ENCODE measurements at regions not wholly inside any gene's neighbourhood (a gene's known extent, or its start where the extent isn't known, plus 50 kb on each side); places are given as distances from the start of the nearest gene placed in this dataset.
"Not testable (repeated sequence)": the region's sequence is repeated elsewhere in the genome, so short reads cannot be mapped to it uniquely, and the experiment has no call there.

GRCh38 chr16:73955702-73956101, 340.9 kb upstream of the PSMD7 start:
- DNase-seq (ENCODE audit: extremely low spot score), result no peak
- CTCF ChIA-PET, result interaction anchor here (1.2 to 5.0 kb wide), 5 partner anchors 11 to 1556 kb away, joined by 3 to 20 read pairs (median 5); no protein-coding TSS in a partner anchor
- no peak for TF ChIP-seq CTCF (IDR thresholded peaks at IDR 0.05; ENCODE audit: control extremely low read depth, extremely low read depth, low read depth, missing control alignments)
- POLR2A ChIA-PET, result no interaction called here

- ChIA-PET CTCF (interaction anchor here (1.7 to 5.0 kb wide), 2 partner anchors 12 to 1555 kb away, joined by 5 to 20 read pairs; no protein-coding TSS in a partner anchor), POLR2A (no interaction called here)
- TF ChIP-seq CTCF (IDR thresholded peaks at IDR 0.05; ENCODE audit: control extremely low read depth, extremely low read depth, low read depth, missing control alignments), result no peak
- no peak for DNase-seq (ENCODE audit: extremely low spot score)
Measured at GRCh38 chr16:73955255-73955654, 341.4 kb upstream of the PSMD7 start.

GRCh38 chr16:73951481-73951880, 345.1 kb upstream of the PSMD7 start:
- POLR2A ChIA-PET, result no interaction called here
- CTCF ChIA-PET, result no interaction called here
- TF ChIP-seq CTCF (IDR thresholded peaks at IDR 0.05; ENCODE audit: control extremely low read depth, extremely low read depth, low read depth, missing control alignments), result no peak
- DNase-seq (ENCODE audit: extremely low spot score), result no peak

GRCh38 chr16:73949574-73950320, 346.9 kb upstream of the PSMD7 start:
- CTCF ChIA-PET, result no interaction called here

GRCh38 chr16:73945631-73946030, 351.0 kb upstream of the PSMD7 start:
- CTCF ChIA-PET, result no interaction called here
- TF ChIP-seq CTCF (IDR thresholded peaks at IDR 0.05; ENCODE audit: control extremely low read depth, extremely low read depth, low read depth, missing control alignments), result no peak
- no peak for DNase-seq (ENCODE audit: extremely low spot score)
- POLR2A ChIA-PET, result no interaction called here

More at GRCh38 chr16:73949574-73950320, 346.9 kb upstream of the PSMD7 start:
- TF ChIP-seq CTCF (IDR thresholded peaks at IDR 0.05; ENCODE audit: control extremely low read depth, extremely low read depth, low read depth, missing control alignments), result no peak
- DNase-seq (ENCODE audit: extremely low spot score), result no peak
- POLR2A ChIA-PET, result no interaction called here

GRCh38 chr16:73943184-73943583, 353.4 kb upstream of the PSMD7 start:
- CTCF ChIA-PET, result interaction anchor here (1.1 kb wide), 1 partner anchor 13 kb away, joined by 4 read pairs; no protein-coding TSS in a partner anchor
- POLR2A ChIA-PET; DNase-seq (ENCODE audit: extremely low spot score): not testable (repeated sequence)

GRCh38 chr16:73940786-73941185, 355.8 kb upstream of the PSMD7 start:
- POLR2A ChIA-PET; CTCF ChIA-PET; DNase-seq (ENCODE audit: extremely low spot score): not testable (repeated sequence)

GRCh38 chr16:73923951-73924350, 372.7 kb upstream of the PSMD7 start:
- TF ChIP-seq CTCF (IDR thresholded peaks at IDR 0.05; ENCODE audit: control extremely low read depth, extremely low read depth, low read depth, missing control alignments), result no peak
- POLR2A ChIA-PET, result no interaction called here
- DNase-seq (ENCODE audit: extremely low spot score), result no peak
- CTCF ChIA-PET, result no interaction called here

All from GM10248 (cell line).